CD1c-positive myeloid dendritic cell (primary cell): ENCODE measurements at regions not wholly inside any gene's neighbourhood (a gene's known extent, or its start where the extent isn't known, plus 50 kb on each side); places are given as distances from the start of the nearest gene placed in this dataset.
A peak's percentile ranks its signal among the peaks of the same experiment; 100 is the strongest.
"Not testable (repeated sequence)": the region's sequence is repeated elsewhere in the genome, so short reads cannot be mapped to it uniquely, and the experiment has no call there.

Experiments
- DNase-seq: peaks from one replicate; pipeline ENCODE4 v3.0.0-alpha.2; 2016; ENCODE audit errors: extremely low spot score

DNA sequence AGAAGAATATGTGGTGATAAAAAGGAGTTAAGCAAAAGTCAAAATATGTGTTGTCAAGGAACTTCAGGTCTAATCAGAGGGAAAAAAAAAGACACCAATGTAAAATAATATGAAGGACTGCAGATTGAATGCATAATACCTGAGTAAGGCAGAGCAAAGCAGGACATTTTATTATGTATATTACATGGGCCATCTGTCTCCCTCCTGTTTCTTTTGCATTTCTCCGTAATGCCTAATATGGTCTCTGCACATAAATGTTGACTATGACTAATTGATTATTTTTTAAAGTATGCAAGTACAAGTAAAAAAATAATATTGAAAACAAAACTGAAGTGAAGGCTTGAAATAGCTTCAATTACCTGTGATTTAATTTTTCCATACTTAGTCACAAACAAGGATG, 384.7 kb upstream of the MAN1A1 start:
- DNase-seq: no peak

DNA sequence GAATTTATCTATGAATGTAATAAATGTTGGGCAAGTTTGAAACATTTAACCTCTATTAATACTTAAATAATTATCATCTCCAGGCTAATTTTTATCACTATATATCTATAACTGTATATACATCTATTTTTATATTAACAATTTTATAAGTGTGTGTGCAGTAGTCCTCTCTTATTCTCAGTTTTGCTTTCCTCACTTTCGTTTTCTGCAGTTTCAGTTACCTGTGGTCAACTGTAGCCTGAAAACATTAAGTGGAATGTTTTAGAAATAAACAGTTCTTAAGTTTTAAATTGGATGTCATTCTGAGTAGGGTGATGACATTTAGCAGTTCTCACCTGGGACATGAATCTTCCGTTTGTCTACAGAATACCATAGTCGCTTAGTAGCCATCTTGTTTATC, 379.4 kb upstream of the MAN1A1 start:
- no peak for DNase-seq

DNA sequence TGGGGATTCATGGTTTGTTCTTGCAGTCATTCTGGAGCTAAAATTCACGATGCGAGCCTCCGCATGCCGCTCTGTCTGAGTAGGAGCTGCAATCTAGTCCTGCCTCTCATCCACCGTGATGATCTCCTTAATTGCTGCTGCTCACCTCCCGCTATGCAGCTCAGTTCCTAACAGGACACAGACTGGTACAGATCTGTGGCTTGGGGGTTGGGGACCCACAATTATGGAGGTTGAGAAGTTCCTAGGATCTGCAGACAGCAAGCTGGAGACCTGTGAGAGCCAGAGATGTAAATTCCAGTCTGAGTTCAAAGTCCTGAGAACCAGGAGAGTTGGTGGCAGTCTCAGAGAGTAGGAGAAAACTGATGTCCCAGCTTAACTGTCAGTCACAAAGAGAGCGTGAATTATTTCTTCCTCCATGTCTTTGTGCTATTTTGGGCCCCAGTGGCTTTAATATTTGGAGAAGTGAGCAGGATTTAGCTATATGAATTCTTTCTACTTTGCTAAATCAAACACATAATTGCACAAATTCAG, 378.7 kb upstream of the MAN1A1 start:
- no peak for DNase-seq

DNA sequence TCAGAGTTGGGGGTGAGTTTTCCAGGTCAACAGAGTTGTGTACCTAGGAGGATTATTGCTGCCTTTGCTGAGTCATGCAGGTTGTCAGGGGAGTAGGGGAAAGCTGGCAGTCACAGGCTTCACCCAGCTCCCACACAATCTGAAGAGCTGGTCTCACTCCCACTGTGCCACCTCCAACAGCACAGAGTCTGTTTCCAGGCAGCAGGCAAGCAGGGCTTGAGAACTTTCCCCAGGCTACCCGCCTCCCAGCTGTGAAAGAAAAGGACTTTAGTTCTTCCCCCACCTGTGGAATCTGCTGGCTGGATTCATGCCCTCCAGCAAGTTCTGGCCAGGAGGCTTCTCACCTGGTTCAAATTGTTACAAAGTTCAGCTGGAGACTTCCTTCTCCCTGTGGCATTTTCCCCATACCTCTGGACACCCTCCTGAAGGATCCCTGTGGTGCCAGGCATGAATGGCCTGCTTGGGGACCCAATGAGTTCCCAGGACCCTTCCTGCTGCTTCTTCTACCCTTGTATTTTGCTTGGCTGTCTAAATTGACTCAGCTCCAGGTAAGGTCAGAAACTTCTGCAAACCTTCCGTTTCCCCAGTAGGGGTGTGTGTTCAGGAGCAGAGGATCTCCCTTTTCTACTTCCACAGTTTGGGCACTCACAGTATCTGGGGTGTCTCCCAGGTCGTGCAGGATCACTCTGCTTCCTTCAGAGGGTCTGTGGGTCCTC, 378.1 kb upstream of the MAN1A1 start:
- no peak for DNase-seq

DNA sequence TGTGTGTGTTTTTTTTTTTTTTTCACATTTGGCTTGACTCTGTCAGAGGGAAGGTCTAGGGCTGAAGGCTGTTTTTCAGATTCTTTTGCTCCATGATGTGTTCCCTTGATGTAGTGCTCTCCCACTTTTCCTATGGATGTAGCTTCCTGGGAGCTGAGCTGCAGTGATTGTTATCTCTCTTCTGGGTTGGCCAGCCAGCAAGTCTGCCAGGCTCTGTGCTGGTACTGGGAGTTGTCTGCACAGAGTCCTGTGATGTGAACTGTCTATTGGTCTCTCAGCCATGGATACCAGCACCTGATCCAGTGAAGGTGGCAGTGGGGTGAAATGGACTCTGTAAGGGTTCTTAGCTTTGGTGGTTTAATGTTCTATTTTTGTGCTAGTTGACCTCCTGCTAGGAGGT, 377.4 kb upstream of the MAN1A1 start:
- DNase-seq: not testable (repeated sequence)

DNA sequence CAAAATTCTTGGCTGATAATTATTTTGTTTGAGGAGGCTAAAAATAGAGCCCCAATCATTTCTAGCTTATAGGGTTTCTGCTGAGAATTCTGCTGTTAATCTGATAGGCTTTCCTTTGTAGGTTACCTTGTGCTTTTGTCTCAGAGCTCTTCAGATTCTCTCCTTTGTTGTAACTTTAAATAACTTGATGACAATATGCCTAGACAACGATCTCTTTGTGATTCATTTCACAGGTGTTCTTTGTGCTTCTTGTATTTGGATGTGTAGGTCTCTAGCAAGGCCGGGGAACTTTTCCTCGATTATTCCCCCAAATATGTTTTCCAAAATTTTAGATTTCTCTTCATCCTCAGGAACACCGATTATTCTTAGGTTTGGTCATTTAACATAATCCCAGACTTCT, 376.5 kb upstream of the MAN1A1 start:
- no peak for DNase-seq

DNA sequence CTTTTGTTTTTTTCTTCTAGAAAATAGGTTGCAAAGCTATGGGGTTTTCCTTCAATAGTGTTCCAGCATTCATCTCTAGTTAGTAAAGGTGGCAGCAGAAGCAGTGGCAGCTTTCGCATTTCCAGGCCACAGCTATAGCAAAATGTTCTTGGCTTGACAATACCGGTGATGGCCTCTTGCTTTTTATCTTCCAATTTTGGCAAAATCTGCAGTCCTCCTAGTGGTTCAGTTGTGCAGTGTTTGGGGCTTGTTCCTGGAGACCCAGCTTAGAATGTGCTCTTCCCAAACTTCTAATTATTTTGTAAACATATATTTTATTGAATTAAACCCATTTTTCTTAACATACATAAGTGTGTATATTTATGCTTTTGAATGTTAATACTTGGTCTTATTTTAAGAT, 370.6 kb upstream of the MAN1A1 start:
- DNase-seq: no peak

DNA sequence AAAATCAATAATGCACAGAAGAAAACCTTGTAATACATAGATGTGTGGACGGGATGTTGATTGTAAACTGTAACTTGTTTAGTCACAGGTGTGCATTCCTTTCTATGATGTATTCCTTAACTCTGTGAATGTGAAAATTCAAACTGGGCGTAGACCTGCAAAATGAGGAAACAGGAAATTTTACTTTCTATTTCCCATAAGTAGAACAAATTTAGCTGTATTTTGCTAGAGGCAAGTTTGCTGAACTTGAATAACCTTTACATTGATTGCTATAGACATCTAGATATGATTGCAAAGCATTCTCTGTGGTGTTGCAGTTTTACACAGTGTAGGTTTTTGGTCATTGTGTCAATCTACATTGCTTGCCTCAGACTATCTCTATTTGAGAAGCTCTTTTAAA, 368.4 kb upstream of the MAN1A1 start:
- peak; percentile 6 for DNase-seq

DNA sequence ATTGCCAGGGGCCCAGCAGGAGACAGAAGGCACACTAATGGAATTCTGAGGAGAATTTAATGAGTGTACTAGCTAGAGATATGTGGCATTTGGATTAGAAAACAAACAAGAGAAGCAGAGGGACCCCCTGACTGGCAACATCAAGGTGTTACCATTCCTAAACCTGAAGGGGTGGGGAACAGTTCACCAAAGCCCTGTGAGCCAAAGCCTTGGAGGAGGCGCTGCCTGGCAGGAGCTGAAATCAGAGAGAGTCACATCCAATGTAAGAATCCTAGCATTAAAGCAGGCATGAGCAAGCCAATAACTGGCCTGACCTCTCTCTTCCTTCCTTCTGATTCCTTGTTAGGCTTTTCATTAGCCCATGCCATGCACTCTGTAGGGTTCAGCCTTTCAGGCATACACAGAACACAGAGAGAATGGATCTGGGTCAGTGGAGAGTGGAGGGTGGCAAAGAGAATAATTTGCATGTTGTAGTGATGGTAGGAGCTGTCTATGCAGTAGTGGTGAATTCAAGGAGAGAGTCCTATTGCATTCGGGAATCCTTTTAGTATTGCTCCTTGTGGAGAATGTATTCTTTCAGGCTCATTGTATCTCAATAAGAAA, 367.2 kb upstream of the MAN1A1 start:
- DNase-seq: no peak

DNA sequence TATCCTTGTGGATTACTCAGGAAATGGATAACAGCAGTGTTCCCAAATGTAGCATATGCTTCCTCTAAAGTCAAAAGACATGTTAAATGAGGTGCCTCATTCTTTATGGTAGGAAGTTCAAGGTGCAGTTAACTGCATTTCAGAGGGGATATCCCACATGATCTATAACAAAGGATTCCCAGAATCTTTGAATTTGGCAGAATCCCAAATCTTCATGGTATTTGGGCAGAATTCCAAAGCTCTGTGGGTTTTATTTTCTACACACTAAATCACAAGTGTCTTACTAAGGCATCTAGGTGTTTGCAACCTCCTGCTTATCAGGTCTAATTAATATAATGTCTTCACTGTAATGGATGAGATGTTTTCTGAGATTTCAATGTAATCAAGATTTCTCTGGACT, 364.3 kb upstream of the MAN1A1 start:
- no peak for DNase-seq

DNA sequence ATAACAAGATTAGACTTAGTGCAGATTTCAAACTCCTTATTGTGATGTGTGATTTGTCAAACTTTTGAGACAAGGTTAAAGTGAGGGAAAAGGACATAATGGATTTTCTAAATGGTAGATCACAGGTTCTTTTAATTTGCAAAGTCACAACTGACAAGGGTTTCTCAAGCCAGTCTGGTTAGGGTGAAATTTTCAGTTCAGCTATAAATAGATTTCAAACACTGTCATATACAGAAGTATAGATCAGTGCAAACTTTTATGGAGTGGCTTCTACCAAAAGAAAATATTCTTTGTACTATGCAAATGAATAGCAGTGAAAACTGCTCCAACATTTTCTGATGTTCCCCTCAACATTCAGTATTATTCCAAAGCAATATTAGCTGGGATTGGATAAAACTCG, 337.1 kb upstream of the MAN1A1 start:
- no peak for DNase-seq

DNA sequence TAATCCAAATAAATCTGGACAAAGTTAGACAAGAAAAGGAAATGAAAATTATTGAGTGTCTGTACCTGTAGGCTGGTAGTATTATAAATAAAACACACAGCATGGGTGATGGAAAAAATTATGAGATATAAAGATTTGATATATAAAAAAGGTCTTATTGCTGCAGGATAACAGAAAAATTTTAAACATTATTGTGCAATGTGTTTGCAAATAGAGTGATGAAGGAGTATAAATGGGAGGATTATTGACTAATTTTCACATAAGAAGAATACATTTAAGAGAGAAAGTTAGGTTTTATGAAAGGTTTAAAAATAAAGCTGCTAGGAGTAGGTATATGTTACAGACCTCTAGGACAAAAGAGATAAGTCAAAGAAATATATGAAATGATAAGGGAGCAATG, 336.7 kb upstream of the MAN1A1 start:
- no peak for DNase-seq

DNA sequence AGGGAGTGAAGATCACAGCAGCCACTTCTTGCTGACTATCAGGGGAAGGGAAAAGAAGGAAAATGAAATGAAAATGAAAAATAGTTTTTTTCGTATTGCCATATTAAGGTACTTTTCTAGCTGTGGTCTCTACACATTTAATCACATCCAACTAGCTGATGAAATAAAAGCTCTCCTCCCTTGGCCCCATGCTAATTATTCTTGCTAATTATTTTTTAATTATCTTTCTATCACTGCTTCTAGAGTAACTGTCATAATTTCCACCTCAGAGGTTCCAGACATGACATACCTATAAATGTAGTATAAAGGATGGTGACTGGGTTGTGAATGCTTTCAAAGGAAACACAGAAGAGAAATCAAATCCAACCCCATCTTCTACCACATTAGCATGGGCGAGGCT, 334.1 kb upstream of the MAN1A1 start:
- no peak for DNase-seq

DNA sequence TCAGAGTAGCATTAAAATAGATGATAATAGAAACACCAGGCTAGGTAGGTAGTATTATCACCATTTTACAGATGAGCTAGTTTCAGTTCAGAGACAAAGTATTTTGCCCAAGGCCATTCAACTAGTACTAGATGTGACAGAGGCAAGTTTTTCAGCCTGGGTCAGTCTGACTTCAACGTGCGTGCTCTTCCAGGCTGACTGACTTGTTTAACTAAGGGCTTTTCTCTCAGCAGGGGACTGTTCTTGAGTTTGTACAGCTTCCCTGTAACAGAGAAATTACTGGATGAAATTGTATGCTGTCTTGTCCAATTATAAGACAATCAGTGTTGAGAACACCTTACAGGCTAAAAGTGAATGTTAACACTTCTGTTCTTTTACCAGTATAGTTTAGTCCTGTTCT, 333.5 kb upstream of the MAN1A1 start:
- no peak for DNase-seq

DNA sequence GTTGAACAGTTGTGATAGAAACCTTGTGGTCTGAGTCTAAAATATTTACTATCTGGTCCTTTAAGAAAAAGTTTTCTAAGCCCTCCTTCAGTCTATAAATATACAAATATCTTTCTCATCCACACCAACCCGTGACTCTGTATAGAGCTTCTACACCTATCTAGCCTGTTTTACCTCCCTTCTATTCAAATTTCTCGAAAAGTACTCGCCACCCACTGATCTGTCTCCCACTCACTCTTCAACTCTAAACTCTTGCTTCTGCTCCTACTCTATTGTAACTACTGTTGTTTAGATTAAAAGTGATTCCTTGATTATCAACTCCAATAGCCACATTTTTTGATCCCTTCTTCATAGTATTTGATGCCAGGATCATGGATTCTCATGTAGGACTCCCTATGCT, 329.4 kb upstream of the MAN1A1 start:
- DNase-seq: no peak

DNA sequence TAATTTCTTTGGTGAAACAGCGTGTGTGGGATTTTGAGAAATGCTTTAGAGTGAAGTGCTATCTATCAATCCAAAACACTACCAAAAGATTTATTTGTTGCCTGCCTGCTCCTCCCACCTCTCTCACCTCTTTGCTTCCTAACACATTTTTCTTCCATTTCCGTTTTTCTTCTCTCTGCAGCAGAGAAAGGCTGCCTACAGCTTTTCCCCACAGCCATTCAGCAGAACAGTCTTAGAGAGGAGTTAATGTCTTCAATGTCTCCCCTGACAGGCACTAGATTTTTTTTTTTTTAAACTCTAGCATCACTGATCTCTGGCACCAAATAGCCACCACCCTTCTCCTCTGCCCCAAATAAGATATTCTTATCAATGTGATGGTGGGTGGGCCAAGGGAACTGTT, 327.8 kb upstream of the MAN1A1 start:
- no peak for DNase-seq

DNA sequence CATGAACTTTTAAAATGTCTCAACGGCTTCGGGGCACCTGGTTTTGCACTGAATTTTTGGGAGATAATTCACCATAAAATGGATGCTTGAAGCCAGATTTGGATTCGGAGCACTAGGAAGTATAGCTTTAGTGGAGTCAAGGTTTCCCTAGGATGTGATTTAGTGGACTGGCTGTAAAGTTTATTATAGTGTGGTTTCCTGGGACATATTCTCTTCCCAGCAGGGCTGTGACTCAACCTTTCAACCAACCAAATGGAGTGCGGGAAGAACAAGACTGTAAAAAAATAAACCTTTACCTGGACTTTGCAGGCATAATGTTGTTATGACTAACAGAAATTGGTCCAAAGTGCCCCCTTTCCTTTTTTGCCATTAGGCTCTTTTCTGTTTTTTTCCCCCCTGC, 327.4 kb upstream of the MAN1A1 start:
- no peak for DNase-seq

DNA sequence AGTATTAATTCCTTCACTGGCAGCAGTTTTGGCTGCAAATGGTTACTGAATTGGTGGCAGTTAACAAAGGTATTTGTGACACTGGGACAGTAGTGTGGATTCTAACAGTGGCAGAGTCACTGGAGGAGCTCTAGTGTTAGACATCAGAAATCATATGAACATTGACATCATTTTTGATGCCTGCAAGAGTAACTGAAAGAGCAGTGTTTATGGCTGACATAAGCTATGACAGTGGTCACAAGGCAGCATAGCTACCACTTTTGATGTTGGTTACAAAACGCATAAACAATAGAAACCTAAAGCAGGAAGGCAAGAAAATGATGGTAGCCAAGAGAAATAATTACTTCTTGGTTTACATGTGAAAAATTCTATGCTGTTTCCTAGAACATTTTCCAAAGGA, 326.7 kb upstream of the MAN1A1 start:
- no peak for DNase-seq

DNA sequence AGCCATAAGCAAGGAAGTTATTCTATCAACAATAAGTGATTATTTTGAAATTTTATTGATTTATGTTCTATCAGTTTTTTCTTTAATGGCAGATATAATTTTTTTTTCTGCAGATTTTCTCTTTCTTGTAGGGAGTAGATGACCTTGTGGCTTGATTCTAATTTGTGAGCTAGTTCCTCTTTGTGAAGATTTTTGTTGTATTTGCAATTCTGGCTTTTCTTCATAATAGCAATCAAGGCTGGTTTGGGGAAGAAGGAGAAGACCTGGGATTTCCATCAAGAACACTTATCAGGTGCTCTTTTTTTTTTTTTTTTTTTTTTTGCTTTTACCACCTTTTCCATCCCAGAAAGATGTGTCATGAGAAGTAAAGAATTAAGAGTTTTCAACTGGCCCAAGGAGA, 324.2 kb upstream of the MAN1A1 start:
- peak; percentile 8 for DNase-seq

DNA sequence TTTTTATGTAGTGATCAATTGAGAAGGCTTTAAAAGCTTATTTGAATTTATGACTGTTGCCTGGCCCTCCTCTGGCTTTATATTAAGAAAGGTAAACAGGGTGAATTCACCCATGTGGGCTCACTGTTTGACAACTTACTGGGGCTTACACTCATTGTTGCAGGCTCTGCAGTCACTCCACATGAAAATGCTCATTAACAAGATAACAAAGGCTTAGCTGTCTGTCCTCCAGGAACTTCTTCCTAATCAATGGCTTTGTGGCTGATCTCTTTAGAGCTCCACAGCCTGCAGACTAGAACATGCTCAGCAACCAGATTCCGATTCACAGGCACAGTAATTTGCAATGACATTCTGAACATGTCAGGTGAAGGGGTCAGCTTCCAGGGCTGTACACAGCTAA, 323.2 kb upstream of the MAN1A1 start:
- DNase-seq: no peak

DNA sequence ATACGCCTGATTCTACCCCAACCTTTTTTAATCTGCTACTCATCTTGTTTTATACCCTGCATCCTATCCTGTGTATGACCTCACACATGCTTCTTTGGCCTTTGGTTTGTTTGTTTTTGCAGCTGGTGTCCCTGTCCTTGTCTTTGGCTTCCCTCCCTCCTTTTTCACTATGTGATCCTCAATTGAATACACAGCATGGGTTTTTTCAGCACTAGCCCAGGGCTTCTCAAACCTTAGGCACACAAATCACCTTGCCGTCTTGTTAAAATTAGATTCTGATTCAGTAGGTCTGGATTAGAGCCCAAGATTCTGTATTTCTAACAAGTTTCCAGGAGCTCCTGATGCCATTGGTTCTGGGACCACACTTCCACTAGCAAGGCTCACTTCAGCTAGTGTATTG, 321.5 kb upstream of the MAN1A1 start:
- DNase-seq: no peak

DNA sequence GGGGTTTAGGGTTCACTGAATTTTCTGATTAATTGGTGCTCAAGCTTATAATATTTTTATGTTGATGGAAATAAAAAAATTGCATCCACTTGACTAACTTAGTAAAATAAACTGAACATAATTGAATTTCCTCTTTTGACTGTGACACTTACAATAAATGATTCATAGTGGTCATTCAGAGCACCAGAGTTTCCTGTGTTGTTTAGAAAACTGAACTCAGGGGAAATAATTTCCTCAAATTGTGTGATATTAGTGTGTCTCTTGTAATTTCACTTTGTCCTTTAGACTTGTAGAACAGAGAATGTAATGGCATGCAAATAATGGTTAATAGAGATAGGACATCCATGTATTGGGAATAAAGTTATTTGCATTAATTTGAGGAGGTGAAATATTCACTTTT, 319.7 kb upstream of the MAN1A1 start:
- peak; percentile 66 for DNase-seq

DNA sequence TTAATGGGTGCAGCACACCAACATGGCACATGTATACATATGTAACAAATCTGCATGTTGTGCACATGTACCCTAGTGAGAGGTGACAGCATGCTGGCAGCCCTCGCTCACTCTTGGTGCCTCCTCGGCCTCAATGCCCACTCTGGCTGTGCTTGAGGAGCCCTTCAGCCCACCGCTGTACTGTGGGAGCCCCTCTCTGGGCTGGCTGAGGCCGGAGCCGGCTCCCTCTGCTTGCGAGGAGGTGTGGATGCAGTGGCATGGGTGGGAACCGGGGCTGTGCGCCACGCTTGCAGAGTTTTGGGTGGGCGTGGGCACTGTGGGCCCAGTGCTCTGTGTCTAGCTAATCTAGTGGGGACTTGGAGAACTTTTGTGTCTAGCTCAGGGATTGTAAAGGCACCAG, 315.9 kb upstream of the MAN1A1 start:
- not testable (repeated sequence) for DNase-seq

DNA sequence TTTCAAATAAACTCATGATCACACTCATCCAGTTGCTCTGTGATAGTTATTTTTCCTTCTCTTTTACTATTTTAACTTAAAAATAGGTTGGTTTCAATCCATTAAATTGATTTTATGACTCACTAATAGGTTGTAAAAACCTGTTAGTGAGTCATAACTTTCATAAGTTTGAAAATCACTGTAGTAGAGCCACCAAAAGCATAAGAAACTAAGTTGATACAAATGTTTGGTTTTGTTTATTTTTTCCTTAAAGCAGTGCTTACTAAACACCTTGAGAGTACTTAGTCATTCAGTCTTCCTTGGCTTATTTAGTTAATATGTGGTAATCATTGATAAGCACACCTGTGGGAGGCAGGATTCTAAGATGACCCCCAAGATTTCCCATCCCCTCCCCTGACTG, 312.1 kb upstream of the MAN1A1 start:
- no peak for DNase-seq
